ENCODE measurements at regions not wholly inside any gene's neighbourhood (a gene's known extent, or its start where the extent isn't known, plus 50 kb on each side); places are given as distances from the start of the nearest gene placed in this dataset.

GRCh38 chr4:128510850-128511249 lies 223.2 kb upstream of the PGRMC2 start:
- Histone ChIP-seq H3K36me3 (no peaks in the 10 kb centered on the region), H3K9me3 (ENCODE audit: severe bottlenecking) (no peaks in the 10 kb centered on the region), H3K27me3 (ENCODE audit: insufficient read depth, low read depth, severe bottlenecking) (no peaks in the 10 kb centered on the region), H3K4me3 (ENCODE audit: low read depth, low read length) (no peak overlapping the region), H3K27ac (no peak overlapping the region)
- no peak for TF ChIP-seq CTCF (IDR thresholded peaks at IDR 0.05; ENCODE audit: low read depth, low read length)
- no peak for DNase-seq

GRCh38 chr4:128502818-128503527 lies 215.4 kb upstream of the PGRMC2 start:
- Histone ChIP-seq H3K27ac (no peak overlapping the region), H3K9me3 (ENCODE audit: severe bottlenecking) (peaks cover 5% of the 10 kb centered on the region), H3K36me3 (no peaks in the 10 kb centered on the region), H3K27me3 (ENCODE audit: insufficient read depth, low read depth, severe bottlenecking) (no peaks in the 10 kb centered on the region), H3K4me3 (ENCODE audit: low read depth, low read length) (no peak overlapping the region)
- no peak for DNase-seq
- no peak for TF ChIP-seq CTCF (IDR thresholded peaks at IDR 0.05; ENCODE audit: low read depth, low read length)

- no peak for TF ChIP-seq CTCF (IDR thresholded peaks at IDR 0.05; ENCODE audit: low read depth, low read length)
- Histone ChIP-seq H3K36me3 (no peaks in the 10 kb centered on the region), H3K4me3 (ENCODE audit: low read depth, low read length) (no peak overlapping the region), H3K9me3 (ENCODE audit: severe bottlenecking) (peaks cover 7% of the 10 kb centered on the region), H3K27ac (no peak overlapping the region), H3K27me3 (ENCODE audit: insufficient read depth, low read depth, severe bottlenecking) (no peaks in the 10 kb centered on the region)
- no peak for DNase-seq
Measured at GRCh38 chr4:128501239-128501638, 213.6 kb upstream of the PGRMC2 start.

- Histone ChIP-seq H3K27ac (no peak overlapping the region), H3K27me3 (ENCODE audit: insufficient read depth, low read depth, severe bottlenecking) (no peaks in the 10 kb centered on the region), H3K4me3 (ENCODE audit: low read depth, low read length) (no peak overlapping the region), H3K36me3 (no peaks in the 10 kb centered on the region), H3K9me3 (ENCODE audit: severe bottlenecking) (no peaks in the 10 kb centered on the region)
- TF ChIP-seq CTCF (IDR thresholded peaks at IDR 0.05; ENCODE audit: low read depth, low read length), result no peak
- DNase-seq, result no peak
Measured at GRCh38 chr4:128488055-128488705, 200.6 kb upstream of the PGRMC2 start.

- no peak overlapping the region for H3K27ac ChIP-seq
Measured at GRCh38 chr4:128484896-128485295, 197.3 kb upstream of the PGRMC2 start.

More at GRCh38 chr4:128484896-128485295, 197.3 kb upstream of the PGRMC2 start:
- Histone ChIP-seq H3K27me3 (ENCODE audit: insufficient read depth, low read depth, severe bottlenecking) (no peaks in the 10 kb centered on the region), H3K9me3 (ENCODE audit: severe bottlenecking) (peaks cover 5% of the 10 kb centered on the region), H3K4me3 (ENCODE audit: low read depth, low read length) (no peak overlapping the region), H3K36me3 (no peaks in the 10 kb centered on the region)
- no peak for DNase-seq
- TF ChIP-seq CTCF (IDR thresholded peaks at IDR 0.05; ENCODE audit: low read depth, low read length), result no peak
